Astrocyte of the cerebellum (primary cell): ENCODE measurements at regions not wholly inside any gene's neighbourhood (a gene's known extent, or its start where the extent isn't known, plus 50 kb on each side); places are given as distances from the start of the nearest gene placed in this dataset.

Experiments
- DNase-seq: peaks from one replicate; pipeline ENCODE4 v3.0.0-alpha.2; 2011; ENCODE audit warnings: low read depth
- H3K4me3 ChIP-seq: 2 replicates; pipeline ENCODE4 v1.5.1; 2011; ENCODE audit warnings: mild to moderate bottlenecking, low read depth, low read length, moderate library complexity
- CTCF ChIP-seq: IDR thresholded peaks from 2 replicates; pipeline ENCODE4 v1.5.1; 2012; ENCODE audit warnings: low read length, low read depth, moderate library complexity, mild to moderate bottlenecking; ENCODE audit errors: missing control alignments
- in situ Hi-C: cut with HindIII; loops from 2 replicates; pipeline ENCODE4 v1.10.0; 2017; ENCODE audit warnings: low sequenced_read_pairs

- H3K4me3 ChIP-seq: no peak overlapping the region
- DNase-seq: no peak
- in situ Hi-C loops: no loop called here
- no peak for TF ChIP-seq CTCF
Measured at GRCh38 chr18:70452501-70452900, 163.7 kb downstream of the SOCS6 start.

GRCh38 chr18:70450426-70451253 is 161.8 kb downstream of the SOCS6 start:
- H3K4me3 ChIP-seq: no peak overlapping the region
- peak; percentile 29 for TF ChIP-seq CTCF
- DNase-seq: no peak
- in situ Hi-C loops: no loop called here

- no peak for TF ChIP-seq CTCF
- DNase-seq: no peak
- in situ Hi-C loops: loop anchor here (25.0 kb wide), 1 partner anchor 236 kb away; the partner anchor contains the start of gene RTTN
- H3K4me3 ChIP-seq: no peak overlapping the region
Measured at GRCh38 chr18:70448588-70448987, 159.7 kb downstream of the SOCS6 start.

GRCh38 chr18:70446063-70446462 is 157.2 kb downstream of the SOCS6 start:
- no peak overlapping the region for H3K4me3 ChIP-seq
- TF ChIP-seq CTCF: no peak
- no peak for DNase-seq
- in situ Hi-C loops: loop anchor here (25.0 kb wide), 1 partner anchor 234 kb away; the partner anchor contains the start of gene RTTN

- in situ Hi-C loops: loop anchor here (25.0 kb wide), 1 partner anchor 231 kb away; the partner anchor contains the start of gene RTTN
- no peak for TF ChIP-seq CTCF
- no peak for DNase-seq
- H3K4me3 ChIP-seq: no peak overlapping the region
Measured at GRCh38 chr18:70442933-70443332, 154.1 kb downstream of the SOCS6 start.

- no peak for DNase-seq
- in situ Hi-C loops: loop anchor here (25.0 kb wide), 1 partner anchor 221 kb away; the partner anchor contains the start of gene RTTN
- no peak overlapping the region for H3K4me3 ChIP-seq
- no peak for TF ChIP-seq CTCF
Measured at GRCh38 chr18:70432804-70433400, 144.1 kb downstream of the SOCS6 start.
